CD14-positive monocyte (primary cell): ENCODE measurements at regions not wholly inside any gene's neighbourhood (a gene's known extent, or its start where the extent isn't known, plus 50 kb on each side); places are given as distances from the start of the nearest gene placed in this dataset.

Experiments
- DNase-seq, 3 donors: peaks; one replicate each; pipeline ENCODE4 v3.0.0-alpha.2; 2011 to 2022
- H2AFZ ChIP-seq: 2 replicates; pipeline ENCODE4 v1.6.0; 2012; ENCODE audit warnings: mild to moderate bottlenecking, low read depth, low read length, inconsistent platforms; ENCODE audit not compliant: insufficient read depth, poor library complexity, severe bottlenecking
- H3K27ac ChIP-seq, 2 donors: 1 replicate in 1 of 2; 2 replicates in 1 of 2; pipeline ENCODE4 v1.5.1; 2012 to 2013; ENCODE audit warnings: low read length in 2 of 2, control low read depth in 1 of 2, inconsistent platforms in 1 of 2, low read depth in 1 of 2, mild to moderate bottlenecking in 1 of 2
- H3K27me3 ChIP-seq, 2 donors: one replicate each; pipeline versions ENCODE4 v1.6.0 to v1.6.1; 2011 to 2013; ENCODE audit warnings: low read length in 2 of 2; ENCODE audit not compliant: control insufficient read depth in 2 of 2, insufficient read depth in 2 of 2
- H3K36me3 ChIP-seq, 2 donors: replicated peaks in 1 of 2; 1 replicate in 1 of 2; 2 replicates in 1 of 2; pipeline versions ENCODE4 v1.5.1 to v1.6.1; 2012 to 2013; ENCODE audit warnings: low read length in 2 of 2, control low read depth in 1 of 2, inconsistent platforms in 1 of 2, mild to moderate bottlenecking in 1 of 2; ENCODE audit not compliant: insufficient read depth in 2 of 2, control insufficient read depth in 1 of 2
- H3K4me1 ChIP-seq, 2 donors: 1 replicate in 1 of 2; 2 replicates in 1 of 2; pipeline versions ENCODE4 v1.5.1 to v1.6.1; 2012 to 2013; ENCODE audit warnings: low read length in 2 of 2, control low read depth in 1 of 2, inconsistent platforms in 1 of 2, mild to moderate bottlenecking in 1 of 2, moderate library complexity in 1 of 2; ENCODE audit not compliant: insufficient read depth in 2 of 2, control insufficient read depth in 1 of 2
- H3K4me2 ChIP-seq: replicated peaks from 2 replicates; pipeline ENCODE3; 2012; ENCODE audit warnings: low read length, moderate library complexity, mild to moderate bottlenecking; ENCODE audit not compliant: poor library complexity, severe bottlenecking; ENCODE audit errors: extremely low read depth
- H3K4me3 ChIP-seq, 3 experiments: fragments of 200-600 bp in 1 of 3; sonication (generic) in 1 of 3; replicated peaks in 1 of 3; 1 replicate in 2 of 3; 2 replicates in 1 of 3; pipeline ENCODE4 v1.5.1; 2011 to 2013; ENCODE audit warnings: low read length in 3 of 3, mild to moderate bottlenecking in 3 of 3, control low read depth in 2 of 3, low read depth in 2 of 3, inconsistent platforms in 1 of 3, moderate library complexity in 1 of 3
- H3K79me2 ChIP-seq: 2 replicates; pipeline ENCODE4 v1.6.0; 2012; ENCODE audit warnings: mild to moderate bottlenecking, control low read depth, inconsistent platforms, low read length, moderate library complexity; ENCODE audit not compliant: insufficient read depth
- H3K9ac ChIP-seq: 2 replicates; pipeline ENCODE4 v1.6.0; 2017; ENCODE audit warnings: low read length, mild to moderate bottlenecking; ENCODE audit not compliant: insufficient read depth, poor library complexity, severe bottlenecking
- H3K9me3 ChIP-seq, 2 donors: replicated peaks in 1 of 2; 1 replicate in 1 of 2; 2 replicates in 1 of 2; pipeline versions ENCODE4 v1.5.1 to v1.6.1; 2012 to 2013; ENCODE audit warnings: low read length in 2 of 2, control low read depth in 1 of 2; ENCODE audit not compliant: control insufficient read depth in 1 of 2, insufficient read depth in 1 of 2
- H4K20me1 ChIP-seq: 2 replicates; pipeline ENCODE4 v1.6.0; 2012; ENCODE audit warnings: mild to moderate bottlenecking, low read length, control low read depth, moderate library complexity; ENCODE audit not compliant: insufficient read depth
- H3K27ac Mint-ChIP-seq, 7 donors: one replicate each; pipeline ENCODE4 v1.8.0; 2020; ENCODE audit warnings: mild to moderate bottlenecking in 7 of 7, mixed read lengths in 7 of 7, moderate library complexity in 6 of 7, inconsistent platforms in 2 of 7
- H3K27me3 Mint-ChIP-seq, 3 donors: one replicate each; pipeline ENCODE4 v1.8.0; 2021 to 2022; ENCODE audit warnings: low read depth in 3 of 3, mild to moderate bottlenecking in 3 of 3, mixed read lengths in 3 of 3, moderate library complexity in 3 of 3, inconsistent platforms in 1 of 3
- H3K36me3 Mint-ChIP-seq, 2 donors: one replicate each; pipeline ENCODE4 v1.8.0; 2020; ENCODE audit warnings: mixed read lengths in 2 of 2, inconsistent platforms in 1 of 2, mild to moderate bottlenecking in 1 of 2
- H3K4me1 Mint-ChIP-seq: one replicate; pipeline ENCODE4 v1.8.0; 2020; ENCODE audit warnings: mild to moderate bottlenecking, mixed read lengths
- H3K4me3 Mint-ChIP-seq, 2 donors: one replicate each; pipeline ENCODE4 v1.8.0; 2020; ENCODE audit warnings: mild to moderate bottlenecking in 2 of 2, mixed read lengths in 2 of 2, moderate library complexity in 1 of 2
- H3K9me3 Mint-ChIP-seq, 7 donors: one replicate each; pipeline ENCODE4 v1.8.0; 2020 to 2022; ENCODE audit warnings: mixed read lengths in 7 of 7, mild to moderate bottlenecking in 6 of 7, moderate library complexity in 6 of 7, inconsistent platforms in 2 of 7
- WGBS: methylation state at CpG from one replicate; pipeline ENCODE4 v1.1.5; 2013; ENCODE audit warnings: missing lambda C conversion rate; ENCODE audit not compliant: insufficient coverage; 5-methylcytosine and 5-hydroxymethylcytosine counted together
- intact Hi-C, 2 donors: fragments of 100-400 bp; cut with micrococcal nuclease; formaldehyde crosslinking; loops; one replicate each; pipeline versions ENCODE4 v1.15.0 to v1.15.1; 2023
- TF ChIP-seq, protein P1 (sequence below): fragments of 200-600 bp; IDR thresholded peaks from one replicate; pipeline ENCODE4 v1.8.0; 2022; ENCODE audit warnings: antibody characterized with exemption, mild to moderate bottlenecking

DNA sequence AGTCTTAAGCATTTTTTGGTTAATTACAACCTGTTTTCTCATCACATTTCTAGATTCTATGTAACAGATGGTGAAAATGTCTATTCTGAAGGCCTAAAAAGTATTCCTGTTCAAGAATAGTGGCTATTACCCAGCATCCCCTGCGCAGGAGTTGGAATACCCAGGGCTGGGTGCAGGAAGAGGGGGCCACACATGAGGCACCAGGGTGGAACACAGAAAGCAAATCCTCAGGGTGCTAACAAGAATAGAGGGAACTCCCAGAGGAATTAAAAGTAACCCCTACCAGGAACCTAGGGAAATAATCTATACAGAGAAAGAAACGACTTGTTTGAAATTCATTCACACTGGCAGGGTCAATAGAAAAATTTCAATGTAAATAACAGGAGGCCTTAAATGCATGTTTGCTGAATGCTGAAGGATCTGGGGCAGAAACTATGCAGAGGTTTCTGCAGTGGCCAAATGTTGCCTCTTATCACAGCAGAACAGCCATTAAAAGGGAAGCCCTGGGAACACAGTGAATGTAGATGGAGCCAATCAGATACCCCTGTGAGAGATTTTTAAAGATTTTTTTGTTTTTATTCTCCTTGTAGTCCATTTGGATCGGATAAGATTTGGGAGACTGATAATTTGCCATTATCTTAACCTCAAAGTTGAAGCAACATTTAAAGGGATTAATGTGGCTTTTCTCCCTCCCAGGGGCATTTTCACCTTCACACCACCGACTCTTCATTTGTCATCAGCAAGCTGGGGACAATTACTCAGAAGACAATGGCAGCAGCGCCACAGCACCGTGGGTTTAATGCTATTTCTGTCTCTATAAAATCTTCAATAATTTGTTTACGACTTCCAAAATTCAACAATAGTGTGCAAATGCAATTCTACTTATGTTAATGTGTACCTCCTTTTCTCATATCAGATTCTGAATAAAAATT lies 196.0 kb upstream of the PSMD7 start:
- TF ChIP-seq, protein P1, sequence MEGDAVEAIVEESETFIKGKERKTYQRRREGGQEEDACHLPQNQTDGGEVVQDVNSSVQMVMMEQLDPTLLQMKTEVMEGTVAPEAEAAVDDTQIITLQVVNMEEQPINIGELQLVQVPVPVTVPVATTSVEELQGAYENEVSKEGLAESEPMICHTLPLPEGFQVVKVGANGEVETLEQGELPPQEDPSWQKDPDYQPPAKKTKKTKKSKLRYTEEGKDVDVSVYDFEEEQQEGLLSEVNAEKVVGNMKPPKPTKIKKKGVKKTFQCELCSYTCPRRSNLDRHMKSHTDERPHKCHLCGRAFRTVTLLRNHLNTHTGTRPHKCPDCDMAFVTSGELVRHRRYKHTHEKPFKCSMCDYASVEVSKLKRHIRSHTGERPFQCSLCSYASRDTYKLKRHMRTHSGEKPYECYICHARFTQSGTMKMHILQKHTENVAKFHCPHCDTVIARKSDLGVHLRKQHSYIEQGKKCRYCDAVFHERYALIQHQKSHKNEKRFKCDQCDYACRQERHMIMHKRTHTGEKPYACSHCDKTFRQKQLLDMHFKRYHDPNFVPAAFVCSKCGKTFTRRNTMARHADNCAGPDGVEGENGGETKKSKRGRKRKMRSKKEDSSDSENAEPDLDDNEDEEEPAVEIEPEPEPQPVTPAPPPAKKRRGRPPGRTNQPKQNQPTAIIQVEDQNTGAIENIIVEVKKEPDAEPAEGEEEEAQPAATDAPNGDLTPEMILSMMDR, result no peak
- intact Hi-C loops, result no loop called here

DNA sequence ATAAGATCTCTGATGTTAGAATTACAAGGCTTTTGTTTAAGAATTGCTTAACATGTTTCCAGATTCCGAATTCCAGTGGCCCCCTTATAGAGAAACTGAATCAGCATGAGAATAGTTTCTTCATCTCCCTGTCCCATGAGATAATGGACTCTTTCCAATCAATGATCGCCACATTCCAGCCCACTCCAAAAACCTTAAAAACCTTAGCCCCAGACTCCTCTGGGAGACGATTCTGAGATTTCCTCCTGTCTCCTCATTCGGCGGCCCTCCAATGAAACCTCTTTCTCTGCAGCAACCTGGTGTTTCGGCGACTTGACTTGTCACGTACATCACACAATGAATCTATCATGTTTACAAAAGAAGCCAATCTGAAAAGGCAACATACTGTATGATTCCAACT lies 197.1 kb upstream of the PSMD7 start:
- Mint-ChIP-seq H3K4me3 (no peak overlapping the region), H3K4me1 (peaks cover 8% of the 10 kb centered on the region), H3K36me3 (no peaks in the 10 kb centered on the region), H3K27me3 (peaks cover 0 to 3% (median 2%) of the 10 kb centered on the region in 3 donors), H3K9me3 (peaks cover 0 to 4% (median 2%) of the 10 kb centered on the region in 7 donors), H3K27ac (no peak overlapping the region)
- Histone ChIP-seq H3K4me1 (peaks cover 5 to 6% of the 10 kb centered on the region in 2 donors), H3K27me3 (no peaks in the 10 kb centered on the region), H3K9ac (no peak overlapping the region), H3K4me3 (no peak overlapping the region), H3K9me3 (no peaks in the 10 kb centered on the region), H3K4me2 (no peak overlapping the region), H3K79me2 (no peaks in the 10 kb centered on the region), H4K20me1 (no peaks in the 10 kb centered on the region), H3K27ac (no peak overlapping the region), H3K36me3 (no peaks in the 10 kb centered on the region), H2AFZ (no peak overlapping the region)
- DNase-seq, result no peak
- intact Hi-C loops, result no loop called here
- 100% methylated on average over 7 of the region's 8 CpGs for WGBS
- TF ChIP-seq, protein P1, result no peak

More for the DNA sequence above, 196.0 kb upstream of the PSMD7 start:
- Mint-ChIP-seq H3K4me3 (no peak overlapping the region), H3K9me3 (peaks cover 0 to 4% (median 2%) of the 10 kb centered on the region in 7 donors), H3K4me1 (no peaks in the 10 kb centered on the region), H3K36me3 (no peaks in the 10 kb centered on the region), H3K27me3 (peaks cover 0 to 3% (median 2%) of the 10 kb centered on the region in 3 donors), H3K27ac (no peak overlapping the region)
- no peak overlapping the region for H3K9ac ChIP-seq
- no peak overlapping the region for H3K27ac ChIP-seq
- H3K79me2 ChIP-seq, result no peaks in the 10 kb centered on the region
- WGBS, result 83% methylated on average over 1 of the region's 7 CpGs
- no peak overlapping the region for H2AFZ ChIP-seq
- H4K20me1 ChIP-seq, result no peaks in the 10 kb centered on the region
- H3K27me3 ChIP-seq, result no peaks in the 10 kb centered on the region
- H3K9me3 ChIP-seq, result no peaks in the 10 kb centered on the region
- no peaks in the 10 kb centered on the region for H3K4me1 ChIP-seq
- H3K4me3 ChIP-seq, result no peak overlapping the region
- DNase-seq, result no peak
- H3K36me3 ChIP-seq, result no peaks in the 10 kb centered on the region
- no peak overlapping the region for H3K4me2 ChIP-seq
